GM12864 (cell line): ENCODE measurements at regions not wholly inside any gene's neighbourhood (a gene's known extent, or its start where the extent isn't known, plus 50 kb on each side); places are given as distances from the start of the nearest gene placed in this dataset.

ENCODE experiments used
- DNase-seq: peaks from one replicate; pipeline ENCODE4 v3.0.0-alpha.2; 2011; ENCODE audit warnings: low read depth
- H3K4me3 ChIP-seq: 2 replicates; pipeline ENCODE4 v1.5.1; 2011; ENCODE audit warnings: mild to moderate bottlenecking, low read depth, low read length, control low read depth
- TF ChIP-seq, protein P1 (sequence below): IDR thresholded peaks from 2 replicates; pipeline ENCODE4 v1.5.1; 2011; ENCODE audit warnings: low read depth, mild to moderate bottlenecking, moderate library complexity, low read length, control low read depth, inconsistent platforms; ENCODE audit errors: missing control alignments

DNA sequence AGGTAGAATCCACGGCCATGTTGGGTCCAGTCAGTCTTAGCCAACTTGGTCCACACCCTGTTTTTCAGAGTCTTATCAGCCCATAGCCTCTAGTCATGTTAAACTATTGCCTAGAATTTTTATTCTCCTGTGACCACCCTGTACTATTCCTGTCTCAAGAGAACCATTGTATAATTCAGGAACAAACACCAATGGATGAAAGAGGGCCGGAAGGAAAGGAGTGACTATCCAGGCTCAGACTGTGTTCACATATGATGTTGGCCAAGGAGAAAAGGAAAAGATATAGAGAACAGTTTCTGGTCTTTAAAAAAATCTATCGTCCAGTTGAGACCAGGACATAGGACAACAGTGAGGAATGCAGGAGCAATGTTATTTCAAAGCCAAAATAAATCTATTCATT, 82.9 kb upstream of the SETBP1 start:
- no peak overlapping the region for H3K4me3 ChIP-seq
- TF ChIP-seq, protein P1, sequence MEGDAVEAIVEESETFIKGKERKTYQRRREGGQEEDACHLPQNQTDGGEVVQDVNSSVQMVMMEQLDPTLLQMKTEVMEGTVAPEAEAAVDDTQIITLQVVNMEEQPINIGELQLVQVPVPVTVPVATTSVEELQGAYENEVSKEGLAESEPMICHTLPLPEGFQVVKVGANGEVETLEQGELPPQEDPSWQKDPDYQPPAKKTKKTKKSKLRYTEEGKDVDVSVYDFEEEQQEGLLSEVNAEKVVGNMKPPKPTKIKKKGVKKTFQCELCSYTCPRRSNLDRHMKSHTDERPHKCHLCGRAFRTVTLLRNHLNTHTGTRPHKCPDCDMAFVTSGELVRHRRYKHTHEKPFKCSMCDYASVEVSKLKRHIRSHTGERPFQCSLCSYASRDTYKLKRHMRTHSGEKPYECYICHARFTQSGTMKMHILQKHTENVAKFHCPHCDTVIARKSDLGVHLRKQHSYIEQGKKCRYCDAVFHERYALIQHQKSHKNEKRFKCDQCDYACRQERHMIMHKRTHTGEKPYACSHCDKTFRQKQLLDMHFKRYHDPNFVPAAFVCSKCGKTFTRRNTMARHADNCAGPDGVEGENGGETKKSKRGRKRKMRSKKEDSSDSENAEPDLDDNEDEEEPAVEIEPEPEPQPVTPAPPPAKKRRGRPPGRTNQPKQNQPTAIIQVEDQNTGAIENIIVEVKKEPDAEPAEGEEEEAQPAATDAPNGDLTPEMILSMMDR, result no peak

DNA sequence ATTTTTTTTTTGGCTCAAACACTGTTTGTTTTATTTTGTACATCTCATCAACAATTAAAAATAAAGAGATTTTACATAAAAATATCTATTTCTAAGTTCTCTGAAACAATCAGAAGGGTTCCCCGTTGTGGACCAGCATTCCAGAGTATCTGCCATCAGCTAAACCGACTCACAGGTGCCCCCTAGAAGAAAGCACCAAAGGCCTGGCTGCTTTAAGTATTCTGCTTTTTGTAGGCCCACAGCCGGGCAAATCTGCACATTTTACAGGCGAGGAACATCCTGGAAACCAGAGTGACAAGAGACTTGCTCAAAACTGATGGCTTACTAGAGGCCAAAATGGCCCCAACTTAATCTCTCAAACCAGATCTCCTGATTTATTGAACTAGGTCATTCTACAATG, 82.2 kb upstream of the SETBP1 start:
- no peak overlapping the region for H3K4me3 ChIP-seq
- DNase-seq, result no peak
- TF ChIP-seq, protein P1, result no peak

More for the DNA sequence above, 82.9 kb upstream of the SETBP1 start:
- DNase-seq, result no peak

DNA sequence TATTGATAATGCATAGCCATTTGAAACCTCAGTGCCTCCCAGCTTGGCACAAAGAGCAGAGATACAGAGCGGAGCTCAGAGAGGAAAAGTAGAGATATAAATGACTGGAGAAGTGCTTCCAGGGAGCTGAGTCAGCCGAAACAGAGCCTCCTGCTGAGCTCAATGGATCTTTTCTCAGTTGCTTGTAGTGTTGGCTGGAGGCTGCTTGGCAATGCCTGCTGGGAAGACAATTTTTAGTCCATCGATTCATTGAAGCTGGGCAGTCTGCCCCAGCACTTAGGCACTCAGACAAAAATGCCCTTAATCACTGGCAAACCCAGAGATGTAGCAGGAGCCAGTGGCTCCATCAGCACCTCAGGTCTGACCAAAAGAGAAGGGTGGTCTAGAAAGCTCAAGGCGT, 81.3 kb upstream of the SETBP1 start:
- no peak overlapping the region for H3K4me3 ChIP-seq
- DNase-seq, result no peak
- TF ChIP-seq, protein P1, result no peak

DNA sequence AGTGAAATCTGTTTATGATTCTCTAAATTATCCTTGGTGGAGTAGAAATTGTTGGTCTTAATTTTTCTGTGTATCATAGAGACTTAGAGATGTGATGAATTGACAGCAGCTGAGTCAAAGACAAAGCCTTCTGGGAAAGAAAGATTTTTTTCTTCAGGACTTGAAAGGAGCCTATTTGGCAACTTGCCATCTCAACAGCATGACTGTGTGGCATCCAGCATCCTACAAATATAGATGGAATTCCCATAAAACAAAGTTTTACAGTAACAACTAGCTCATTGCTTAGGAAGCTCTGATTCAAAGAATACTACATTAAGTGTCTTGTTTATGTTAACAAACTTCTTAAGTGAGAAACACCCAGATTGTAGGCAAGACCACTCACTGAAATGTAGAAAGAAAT, 79.2 kb upstream of the SETBP1 start:
- no peak for DNase-seq
- TF ChIP-seq, protein P1, result no peak
- H3K4me3 ChIP-seq, result no peak overlapping the region

DNA sequence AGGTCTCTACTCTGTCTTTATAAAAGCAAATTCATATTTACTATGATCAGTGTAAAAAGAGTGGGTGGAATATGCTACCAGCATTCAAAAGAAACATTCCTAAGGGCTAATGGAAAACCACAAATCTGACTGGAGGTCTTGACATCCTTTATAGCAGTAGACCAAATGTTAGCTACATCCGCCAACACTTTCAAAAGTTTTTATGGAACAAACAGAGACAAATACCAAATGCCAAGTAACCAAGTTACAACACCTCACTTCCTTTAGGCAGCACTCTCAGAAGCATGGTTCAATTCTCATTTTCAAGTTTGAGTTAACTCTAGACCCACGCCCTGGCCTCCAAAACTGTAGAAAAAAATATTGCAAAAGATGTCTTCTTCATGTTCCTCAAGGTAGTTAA, 78.3 kb upstream of the SETBP1 start:
- no peak overlapping the region for H3K4me3 ChIP-seq
- TF ChIP-seq, protein P1, result no peak
- no peak for DNase-seq

DNA sequence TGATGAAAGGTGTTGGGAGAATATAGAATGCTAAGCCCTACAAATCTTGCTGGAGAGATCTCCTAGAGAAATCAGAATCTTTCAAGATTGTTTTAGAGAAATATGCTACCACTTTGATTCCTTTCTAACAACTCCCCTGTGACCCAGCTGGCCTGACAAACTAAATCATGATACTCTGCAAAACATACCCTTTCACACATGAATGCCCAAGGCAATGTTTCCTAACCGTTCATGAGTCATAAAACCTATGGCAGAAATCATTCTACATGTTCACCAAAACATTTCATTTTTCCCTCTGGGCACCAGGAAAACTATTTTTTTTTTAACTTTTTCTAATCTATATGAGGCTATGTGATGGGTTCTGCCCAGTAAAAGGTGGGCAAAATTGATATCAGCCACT, 77.8 kb upstream of the SETBP1 start:
- TF ChIP-seq, protein P1, result no peak
- no peak for DNase-seq
- H3K4me3 ChIP-seq, result no peak overlapping the region

DNA sequence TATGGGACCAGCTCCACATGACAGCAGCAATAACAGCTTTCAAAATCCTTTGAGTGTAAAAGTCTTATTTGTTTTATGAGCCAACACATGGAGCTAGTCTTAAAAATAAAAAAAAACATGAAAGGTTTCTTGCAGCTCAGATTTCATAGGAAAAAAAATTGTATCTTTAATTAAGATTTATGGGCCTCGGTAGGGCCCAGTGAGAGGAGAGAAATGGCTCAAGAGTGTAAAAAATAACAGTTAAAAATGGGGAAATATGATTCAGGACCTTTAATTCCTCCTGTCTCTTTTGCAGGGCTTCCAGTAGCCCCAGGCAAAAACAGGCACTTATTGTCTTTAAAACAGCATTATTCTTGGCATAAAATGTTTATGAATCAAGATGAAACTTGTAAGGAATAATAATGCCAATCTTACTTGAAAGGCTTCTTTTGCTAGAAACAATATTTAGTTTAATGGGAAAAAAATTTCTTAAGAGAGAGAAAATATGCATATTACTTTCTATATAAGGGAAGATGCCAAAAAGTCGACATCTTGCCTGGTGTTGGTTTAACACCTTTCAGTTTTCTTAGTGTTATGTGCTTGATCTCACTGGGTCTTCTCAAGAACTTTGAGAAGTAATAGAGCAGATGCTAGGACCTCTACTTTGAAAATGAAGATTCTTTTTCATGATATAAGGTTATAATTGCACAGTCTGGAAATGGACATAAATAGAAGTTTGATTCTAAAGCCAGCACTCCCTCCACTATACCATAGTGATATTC, 71.3 kb upstream of the SETBP1 start:
- H3K4me3 ChIP-seq, result no peak overlapping the region
- no peak for DNase-seq

More for the DNA sequence above, 71.3 kb upstream of the SETBP1 start:
- TF ChIP-seq, protein P1, result no peak
